H9 (cell line): ENCODE measurements at regions not wholly inside any gene's neighbourhood (a gene's known extent, or its start where the extent isn't known, plus 50 kb on each side); places are given as distances from the start of the nearest gene placed in this dataset.

Experiments
- DNase-seq: peaks from one replicate; pipeline ENCODE4 v3.0.0-alpha.2; 2017
- H2AFZ ChIP-seq: one replicate; pipeline ENCODE4 v1.6.1; 2013; ENCODE audit warnings: mild to moderate bottlenecking, low read length, control low read depth, moderate library complexity
- H2AK5ac ChIP-seq: 2 replicates; pipeline ENCODE4 v1.6.1; 2013; ENCODE audit warnings: low read length, control low read depth, mixed read lengths; ENCODE audit not compliant: insufficient read length
- H2BK120ac ChIP-seq: one replicate; pipeline ENCODE4 v1.6.1; 2013; ENCODE audit warnings: low read depth, mild to moderate bottlenecking, low read length, control low read depth, inconsistent platforms; ENCODE audit not compliant: poor library complexity, severe bottlenecking
- H2BK12ac ChIP-seq: 2 replicates; pipeline ENCODE4 v1.6.1; 2013; ENCODE audit warnings: low read length, control low read depth, mixed read lengths, low read depth; ENCODE audit not compliant: insufficient read length
- H2BK15ac ChIP-seq: 2 replicates; pipeline ENCODE4 v1.6.1; 2013; ENCODE audit warnings: low read depth, low read length, control low read depth
- H2BK20ac ChIP-seq: one replicate; pipeline ENCODE4 v1.6.1; 2013; ENCODE audit warnings: low read depth, mild to moderate bottlenecking, low read length, control low read depth, inconsistent platforms; ENCODE audit not compliant: poor library complexity, severe bottlenecking
- H2BK5ac ChIP-seq: 2 replicates; pipeline ENCODE4 v1.6.1; 2013; ENCODE audit warnings: low read length, control low read depth, mixed read lengths; ENCODE audit not compliant: insufficient read length
- H3K14ac ChIP-seq: 2 replicates; pipeline ENCODE4 v1.6.1; 2013; ENCODE audit warnings: low read length, control low read depth; ENCODE audit not compliant: insufficient read depth
- H3K18ac ChIP-seq: 2 replicates; pipeline ENCODE4 v1.6.1; 2013; ENCODE audit warnings: low read depth, mild to moderate bottlenecking, mixed read lengths, low read length, control low read depth; ENCODE audit not compliant: insufficient read length
- H3K23ac ChIP-seq: 2 replicates; pipeline ENCODE4 v1.6.1; 2013; ENCODE audit warnings: low read length, control low read depth, mixed read lengths, low read depth; ENCODE audit not compliant: insufficient read length
- H3K23me2 ChIP-seq: 2 replicates; pipeline ENCODE4 v1.6.1; 2013; ENCODE audit warnings: low read depth, mild to moderate bottlenecking, mixed read lengths, low read length, control low read depth; ENCODE audit not compliant: insufficient read length, poor library complexity, severe bottlenecking
- H3K27ac ChIP-seq: 2 replicates; pipeline ENCODE4 v1.5.1; 2013; ENCODE audit warnings: low read length, control low read depth, mixed read lengths, low read depth; ENCODE audit not compliant: insufficient read length
- H3K27me3 ChIP-seq: 2 replicates; pipeline ENCODE4 v1.6.1; 2013; ENCODE audit warnings: low read length, control low read depth, inconsistent platforms; ENCODE audit not compliant: insufficient read depth
- H3K4ac ChIP-seq: 2 replicates; pipeline ENCODE4 v1.6.1; 2013; ENCODE audit warnings: low read depth, mild to moderate bottlenecking, control low read depth, inconsistent platforms, low read length, moderate library complexity
- H3K4me1 ChIP-seq: 2 replicates; pipeline ENCODE4 v1.6.1; 2013; ENCODE audit warnings: low read length, control low read depth, inconsistent platforms; ENCODE audit not compliant: insufficient read depth
- H3K4me2 ChIP-seq: 2 replicates; pipeline ENCODE4 v1.6.1; 2013; ENCODE audit warnings: low read length, control low read depth, mixed read lengths; ENCODE audit not compliant: insufficient read length, insufficient read depth
- H3K56ac ChIP-seq: 2 replicates; pipeline ENCODE4 v1.6.1; 2013; ENCODE audit warnings: low read depth, mild to moderate bottlenecking, mixed read lengths, low read length, control low read depth; ENCODE audit not compliant: insufficient read length
- H3K79me1 ChIP-seq: 2 replicates; pipeline ENCODE4 v1.6.1; 2013; ENCODE audit warnings: low read depth, mild to moderate bottlenecking, moderate library complexity, low read length, control low read depth, inconsistent platforms; ENCODE audit not compliant: insufficient read depth, poor library complexity, severe bottlenecking
- H3K79me2 ChIP-seq: 2 replicates; pipeline ENCODE4 v1.6.1; 2013; ENCODE audit warnings: low read length, control low read depth, inconsistent platforms; ENCODE audit not compliant: insufficient read depth
- H3K9ac ChIP-seq: 2 replicates; pipeline ENCODE4 v1.6.1; 2013; ENCODE audit warnings: low read length, control low read depth, mixed read lengths; ENCODE audit not compliant: insufficient read length; ENCODE audit errors: extremely low read depth
- H3K9me3 ChIP-seq: one replicate; pipeline ENCODE4 v1.6.1; 2013; ENCODE audit warnings: low read depth, low read length, inconsistent platforms; ENCODE audit not compliant: control insufficient read depth
- H3T11ph ChIP-seq: one replicate; pipeline ENCODE4 v1.6.1; 2013; ENCODE audit warnings: mild to moderate bottlenecking, low read length, control low read depth, inconsistent platforms
- H4K20me1 ChIP-seq: one replicate; pipeline ENCODE4 v1.6.1; 2013; ENCODE audit not compliant: control insufficient read depth, insufficient read length, insufficient read depth
- H4K5ac ChIP-seq: 2 replicates; pipeline ENCODE4 v1.6.1; 2013; ENCODE audit warnings: low read depth, mild to moderate bottlenecking, mixed read lengths, low read length, control low read depth; ENCODE audit not compliant: insufficient read length
- H4K8ac ChIP-seq: replicated peaks from 2 replicates; pipeline ENCODE4 v1.6.1; 2013; ENCODE audit warnings: low read length, control low read depth, mixed read lengths, low read depth; ENCODE audit not compliant: insufficient read length
- H4K91ac ChIP-seq: 2 replicates; pipeline ENCODE4 v1.6.1; 2013; ENCODE audit warnings: low read depth, mild to moderate bottlenecking, moderate library complexity, mixed read lengths, low read length, control low read depth; ENCODE audit not compliant: insufficient read length
- H3K27ac Mint-ChIP-seq, 3 experiments: 2 replicates in 2 of 3; 3 replicates in 1 of 3; pipeline ENCODE4 v1.8.0; 2020 to 2021; ENCODE audit warnings: mixed read lengths in 3 of 3, mild to moderate bottlenecking in 1 of 3, moderate library complexity in 1 of 3
- H3K27me3 Mint-ChIP-seq: 2 replicates; pipeline ENCODE4 v1.8.0; 2021; ENCODE audit warnings: low read depth, mild to moderate bottlenecking, moderate library complexity, mixed read lengths
- H3K36me3 Mint-ChIP-seq, 3 experiments: 2 replicates in 2 of 3; 3 replicates in 1 of 3; pipeline ENCODE4 v1.8.0; 2020 to 2021; ENCODE audit warnings: low read depth in 3 of 3, mixed read lengths in 3 of 3; ENCODE audit not compliant: insufficient read depth in 1 of 3
- H3K4me1 Mint-ChIP-seq, 2 experiments: 2 replicates each; pipeline ENCODE4 v1.8.0; 2020; ENCODE audit warnings: mixed read lengths in 2 of 2
- H3K4me3 Mint-ChIP-seq, 2 experiments: 2 replicates in 1 of 2; 3 replicates in 1 of 2; pipeline ENCODE4 v1.8.0; 2020 to 2021; ENCODE audit warnings: mild to moderate bottlenecking in 2 of 2, mixed read lengths in 2 of 2, moderate library complexity in 1 of 2
- H3K9me3 Mint-ChIP-seq, 2 experiments: 2 replicates in 1 of 2; 3 replicates in 1 of 2; pipeline ENCODE4 v1.8.0; 2020; ENCODE audit warnings: mild to moderate bottlenecking in 2 of 2, mixed read lengths in 2 of 2, moderate library complexity in 1 of 2
- WGBS: extraction: QIAGEN DNeasy Blood & Tissue Kit; methylation state at CpG from one replicate; pipeline ENCODE4 v1.1.7; 2013; ENCODE audit warnings: missing lambda C conversion rate, low lambda C conversion rate, mixed read lengths; ENCODE audit not compliant: insufficient read length; ENCODE audit errors: extremely low coverage; 5-methylcytosine and 5-hydroxymethylcytosine counted together
- TF ChIP-seq, protein P1 (sequence below): fragments of 200-600 bp; sonication (generic); conservative IDR thresholded peaks from 3 replicates; pipeline ENCODE4 v1.8.0; 2021; ENCODE audit warnings: antibody characterized with exemption, mild to moderate bottlenecking

GRCh38 chr5:97501965-97502305 is 318.9 kb upstream of the RIOK2 start:
- Histone ChIP-seq H2BK15ac (no peak overlapping the region), H3K23me2 (no peaks in the 10 kb centered on the region), H3K79me2 (no peaks in the 10 kb centered on the region), H3K79me1 (no peaks in the 10 kb centered on the region), H2BK20ac (no peak overlapping the region), H3K4ac (no peak overlapping the region), H2BK12ac (no peak overlapping the region), H3K4me2 (no peak overlapping the region), H3T11ph (no peak overlapping the region), H4K5ac (no peak overlapping the region), H2BK120ac (no peak overlapping the region), H2AK5ac (no peak overlapping the region), H3K23ac (no peak overlapping the region), H4K91ac (no peak overlapping the region), H3K18ac (no peak overlapping the region), H4K20me1 (no peaks in the 10 kb centered on the region), H3K4me1 (no peaks in the 10 kb centered on the region), H3K9me3 (no peaks in the 10 kb centered on the region), H4K8ac (no peak overlapping the region), H3K27me3 (no peaks in the 10 kb centered on the region), H2AFZ (no peak overlapping the region), H3K27ac (no peak overlapping the region), H3K14ac (no peak overlapping the region), H3K56ac (no peak overlapping the region), H3K9ac (no peak overlapping the region), H2BK5ac (no peak overlapping the region)
- DNase-seq, result no peak
- Mint-ChIP-seq H3K27ac (no peak overlapping the region), H3K4me3 (no peak overlapping the region), H3K36me3 (no peaks in the 10 kb centered on the region; a peak in 1 of 7 replicates), H3K27me3 (no peaks in the 10 kb centered on the region), H3K4me1 (peaks cover 2 to 6% of the 10 kb centered on the region in 2 experiments; a peak in 1 of 4 replicates), H3K9me3 (no peaks in the 10 kb centered on the region; a peak in 1 of 5 replicates)
- WGBS, result no CpG with 5 or more reads among the region's 3 CpGs
- TF ChIP-seq, protein P1, sequence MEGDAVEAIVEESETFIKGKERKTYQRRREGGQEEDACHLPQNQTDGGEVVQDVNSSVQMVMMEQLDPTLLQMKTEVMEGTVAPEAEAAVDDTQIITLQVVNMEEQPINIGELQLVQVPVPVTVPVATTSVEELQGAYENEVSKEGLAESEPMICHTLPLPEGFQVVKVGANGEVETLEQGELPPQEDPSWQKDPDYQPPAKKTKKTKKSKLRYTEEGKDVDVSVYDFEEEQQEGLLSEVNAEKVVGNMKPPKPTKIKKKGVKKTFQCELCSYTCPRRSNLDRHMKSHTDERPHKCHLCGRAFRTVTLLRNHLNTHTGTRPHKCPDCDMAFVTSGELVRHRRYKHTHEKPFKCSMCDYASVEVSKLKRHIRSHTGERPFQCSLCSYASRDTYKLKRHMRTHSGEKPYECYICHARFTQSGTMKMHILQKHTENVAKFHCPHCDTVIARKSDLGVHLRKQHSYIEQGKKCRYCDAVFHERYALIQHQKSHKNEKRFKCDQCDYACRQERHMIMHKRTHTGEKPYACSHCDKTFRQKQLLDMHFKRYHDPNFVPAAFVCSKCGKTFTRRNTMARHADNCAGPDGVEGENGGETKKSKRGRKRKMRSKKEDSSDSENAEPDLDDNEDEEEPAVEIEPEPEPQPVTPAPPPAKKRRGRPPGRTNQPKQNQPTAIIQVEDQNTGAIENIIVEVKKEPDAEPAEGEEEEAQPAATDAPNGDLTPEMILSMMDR, result no peak
